Osteocyte (in vitro differentiated cells): ENCODE measurements at regions not wholly inside any gene's neighbourhood (a gene's known extent, or its start where the extent isn't known, plus 50 kb on each side); places are given as distances from the start of the nearest gene placed in this dataset.

ENCODE experiments used
- DNase-seq: peaks from one replicate; pipeline ENCODE4 v3.0.0; 2021; ENCODE audit warnings: mixed read lengths; ENCODE audit not compliant: unreplicated experiment; ENCODE audit errors: extremely low spot score
- H3K27ac Mint-ChIP-seq: one replicate; pipeline ENCODE4 v1.8.0; 2021; ENCODE audit warnings: mild to moderate bottlenecking, mixed read lengths; ENCODE audit not compliant: unreplicated experiment
- H3K27me3 Mint-ChIP-seq: one replicate; pipeline ENCODE4 v1.8.0; 2021; ENCODE audit warnings: mixed read lengths; ENCODE audit not compliant: unreplicated experiment
- H3K36me3 Mint-ChIP-seq: one replicate; pipeline ENCODE4 v1.8.0; 2021; ENCODE audit warnings: mixed read lengths; ENCODE audit not compliant: unreplicated experiment
- H3K4me1 Mint-ChIP-seq: one replicate; pipeline ENCODE4 v1.8.0; 2021; ENCODE audit warnings: mixed read lengths; ENCODE audit not compliant: unreplicated experiment
- H3K4me3 Mint-ChIP-seq: one replicate; pipeline ENCODE4 v1.8.0; 2021; ENCODE audit warnings: mild to moderate bottlenecking, moderate library complexity, mixed read lengths; ENCODE audit not compliant: unreplicated experiment
- H3K9me3 Mint-ChIP-seq: one replicate; pipeline ENCODE4 v1.8.0; 2021; ENCODE audit warnings: mixed read lengths; ENCODE audit not compliant: unreplicated experiment
- CTCF ChIP-seq: fragments of 200-600 bp; sonication (generic); IDR thresholded peaks from 2 replicates; pipeline ENCODE4 v1.5.0; 2021; ENCODE audit warnings: antibody characterized with exemption, mild to moderate bottlenecking, moderate library complexity

- Mint-ChIP-seq H3K4me1 (no peaks in the 10 kb centered on the region), H3K27ac (no peak overlapping the region), H3K9me3 (peaks cover 16% of the 10 kb centered on the region), H3K27me3 (no peaks in the 10 kb centered on the region), H3K36me3 (no peaks in the 10 kb centered on the region), H3K4me3 (no peak overlapping the region)
- no peak for DNase-seq
- no peak for TF ChIP-seq CTCF
These were observed 470.5 kb upstream of the MAGEB18 start for GRCh38 chrX:25667681-25668080.

GRCh38 chrX:25674776-25675175 is 463.4 kb upstream of the MAGEB18 start:
- H3K27ac Mint-ChIP-seq = no peak overlapping the region
- H3K36me3 Mint-ChIP-seq = no peaks in the 10 kb centered on the region
- no peaks in the 10 kb centered on the region for H3K4me1 Mint-ChIP-seq
- H3K27me3 Mint-ChIP-seq = no peaks in the 10 kb centered on the region
- no peak for DNase-seq
- H3K4me3 Mint-ChIP-seq = no peak overlapping the region
- H3K9me3 Mint-ChIP-seq = peaks cover 8% of the 10 kb centered on the region
- no peak for TF ChIP-seq CTCF

GRCh38 chrX:25701876-25702275 is 436.3 kb upstream of the MAGEB18 start:
- no peak for DNase-seq
- H3K27ac Mint-ChIP-seq = no peak overlapping the region
- H3K4me3 Mint-ChIP-seq = no peak overlapping the region
- TF ChIP-seq CTCF = no peak
- no peaks in the 10 kb centered on the region for H3K36me3 Mint-ChIP-seq
- no peaks in the 10 kb centered on the region for H3K27me3 Mint-ChIP-seq
- H3K9me3 Mint-ChIP-seq = peaks cover 20% of the 10 kb centered on the region
- H3K4me1 Mint-ChIP-seq = no peaks in the 10 kb centered on the region

GRCh38 chrX:25717122-25717521 is 421.0 kb upstream of the MAGEB18 start:
- Mint-ChIP-seq H3K36me3 (no peaks in the 10 kb centered on the region), H3K9me3 (no peaks in the 10 kb centered on the region), H3K4me1 (no peaks in the 10 kb centered on the region), H3K4me3 (no peak overlapping the region), H3K27me3 (no peaks in the 10 kb centered on the region), H3K27ac (no peak overlapping the region)
- DNase-seq = no peak
- no peak for TF ChIP-seq CTCF

GRCh38 chrX:25721564-25721963 is 416.6 kb upstream of the MAGEB18 start:
- DNase-seq = no peak
- Mint-ChIP-seq H3K27me3 (no peaks in the 10 kb centered on the region), H3K27ac (no peak overlapping the region), H3K9me3 (no peaks in the 10 kb centered on the region), H3K4me1 (no peaks in the 10 kb centered on the region), H3K4me3 (no peak overlapping the region), H3K36me3 (no peaks in the 10 kb centered on the region)
- peak; percentile 28 for TF ChIP-seq CTCF
